Endothelial cell of umbilical vein (primary cell): ENCODE measurements at regions not wholly inside any gene's neighbourhood (a gene's known extent, or its start where the extent isn't known, plus 50 kb on each side); places are given as distances from the start of the nearest gene placed in this dataset.

Source experiments
- BruUV-seq: library from RNA; stranded (reverse); fragments of 400-500 nt; replicated peaks from 2 replicates; lab custom pipeline; 2021; lab: Mats Ljungman, UMichigan
- CTCF ChIA-PET: fragments of 300-600, 350-600 bp; sonication (Branson Sonifier 250); formaldehyde crosslinking; loops from one replicate; lab custom pipeline; 2021; ENCODE audit warnings: antibody characterized with exemption, inconsistent platforms; lab: Charles Lee
- POLR2A ChIA-PET: fragments of 300-600, 350-600 bp; sonication (Branson Sonifier 250); formaldehyde crosslinking; loops from one replicate; lab custom pipeline; 2021; ENCODE audit warnings: antibody characterized with exemption, inconsistent platforms; lab: Charles Lee
- DNase-seq: peaks from one replicate; pipeline ENCODE4 v3.0.0-alpha.2; 2011; ENCODE audit warnings: low read depth, low spot score
- FAIRE-seq: peaks from 2 replicates; lab custom pipeline; 2011; peaks lifted over from hg19 to GRCh38; lab: Jason Lieb, UNC
- H2AFZ ChIP-seq: 2 replicates; pipeline ENCODE4 v1.6.0; 2012; ENCODE audit warnings: low read depth, low read length, control low read depth, inconsistent platforms
- H3K27ac ChIP-seq: 2 replicates; pipeline ENCODE4 v1.5.1; 2011; ENCODE audit warnings: low read depth, mild to moderate bottlenecking, control low read depth, low read length, moderate library complexity; ENCODE audit not compliant: insufficient read depth
- H3K27me3 ChIP-seq, 2 experiments: 2 replicates each; pipeline versions ENCODE4 v1.6.0 to v1.6.1; 2011; ENCODE audit warnings: low read length in 2 of 2, mixed read lengths in 1 of 2; ENCODE audit not compliant: control insufficient read depth in 2 of 2, insufficient read depth in 2 of 2
- H3K36me3 ChIP-seq, 2 experiments: 2 replicates in 1 of 2; 3 replicates in 1 of 2; pipeline ENCODE4 v1.5.1; 2011; ENCODE audit warnings: low read length in 2 of 2, mild to moderate bottlenecking in 1 of 2, moderate library complexity in 1 of 2; ENCODE audit not compliant: control insufficient read depth in 2 of 2, insufficient read depth in 2 of 2; ENCODE audit errors: extremely low read depth in 1 of 2
- H3K4me1 ChIP-seq: 3 replicates; pipeline ENCODE4 v1.5.1; 2011; ENCODE audit warnings: mild to moderate bottlenecking, low read length; ENCODE audit not compliant: control insufficient read depth, insufficient read depth; ENCODE audit errors: extremely low read depth
- H3K4me2 ChIP-seq: 2 replicates; pipeline ENCODE4 v1.6.1; 2011; ENCODE audit warnings: low read length, control low read depth, mixed read lengths; ENCODE audit not compliant: insufficient read depth
- H3K4me3 ChIP-seq, 3 experiments: fragments of 200-600 bp in 1 of 3; sonication (generic), shearing (Covaris generic) in 1 of 3; replicated peaks in 1 of 3; 2 replicates each; pipeline ENCODE4 v1.5.1; 2011 to 2016; ENCODE audit warnings: control low read depth in 3 of 3, low read length in 3 of 3, mild to moderate bottlenecking in 2 of 3, inconsistent platforms in 1 of 3, low read depth in 1 of 3, moderate library complexity in 1 of 3; ENCODE audit not compliant: insufficient read depth in 1 of 3
- H3K79me2 ChIP-seq: 2 replicates; pipeline ENCODE4 v1.6.0; 2012; ENCODE audit warnings: low read length, inconsistent platforms; ENCODE audit not compliant: control insufficient read depth, insufficient read depth
- H3K9ac ChIP-seq: replicated peaks from 2 replicates; pipeline ENCODE3; 2011; ENCODE audit warnings: low read length, control low read depth; ENCODE audit not compliant: insufficient read depth; ENCODE audit errors: extremely low read depth
- H3K9me1 ChIP-seq: replicated peaks from 3 replicates; pipeline ENCODE4 v1.6.0; 2011; ENCODE audit warnings: mild to moderate bottlenecking, low read length; ENCODE audit not compliant: control insufficient read depth, insufficient read depth; ENCODE audit errors: extremely low read depth
- H3K9me3 ChIP-seq: replicated peaks from 2 replicates; pipeline ENCODE4 v1.5.1; 2012; ENCODE audit warnings: low read length, inconsistent platforms; ENCODE audit not compliant: control insufficient read depth, insufficient read depth
- H4K20me1 ChIP-seq: replicated peaks from 2 replicates; pipeline ENCODE3; 2011; ENCODE audit warnings: mild to moderate bottlenecking, low read length; ENCODE audit not compliant: control insufficient read depth, insufficient read depth; ENCODE audit errors: extremely low read depth
- CTCF ChIP-seq, 2 donors: IDR thresholded peaks; 1 replicate in 1 of 2; 2 replicates in 1 of 2; pipeline ENCODE4 v1.5.1; 2011; ENCODE audit warnings: low read length in 2 of 2, mild to moderate bottlenecking in 2 of 2, moderate library complexity in 2 of 2, control low read depth in 1 of 2, inconsistent platforms in 1 of 2, low read depth in 1 of 2; ENCODE audit not compliant: insufficient read depth in 1 of 2; ENCODE audit errors: extremely low read depth in 1 of 2
- EZH2 ChIP-seq: IDR thresholded peaks from 2 replicates; pipeline ENCODE4 v1.6.1; 2012; ENCODE audit warnings: borderline replicate concordance, low read depth, mild to moderate bottlenecking, moderate library complexity, low read length, inconsistent platforms; ENCODE audit not compliant: severe bottlenecking
- FOS ChIP-seq: IDR thresholded peaks from 2 replicates; pipeline ENCODE4 v1.6.1; 2011; ENCODE audit warnings: mild to moderate bottlenecking, low read length, moderate library complexity, borderline replicate concordance; ENCODE audit not compliant: insufficient read depth
- GATA2 ChIP-seq: IDR thresholded peaks from 2 replicates; pipeline ENCODE4 v1.7.0; 2011; ENCODE audit warnings: low read depth, mild to moderate bottlenecking, moderate library complexity, mixed read lengths, low read length; ENCODE audit not compliant: insufficient read length, insufficient read depth
- JUN ChIP-seq: IDR thresholded peaks from 2 replicates; pipeline ENCODE4 v1.6.1; 2011; ENCODE audit warnings: borderline replicate concordance, low read depth; ENCODE audit not compliant: insufficient read length, insufficient read depth
- MAX ChIP-seq: IDR thresholded peaks from 2 replicates; pipeline ENCODE4 v1.6.1; 2011; ENCODE audit not compliant: insufficient read depth, insufficient read length
- MYC ChIP-seq: IDR thresholded peaks from one replicate; pipeline ENCODE4 v1.6.1; 2011; ENCODE audit warnings: mild to moderate bottlenecking, low read depth, low read length
- POLR2A ChIP-seq: IDR thresholded peaks from 2 replicates; pipeline ENCODE4 v1.6.1; 2012; ENCODE audit warnings: low read depth, mild to moderate bottlenecking, control low read depth, low read length
- POLR2AphosphoS5 ChIP-seq: IDR thresholded peaks from 2 replicates; pipeline ENCODE4 v1.6.1; 2012; ENCODE audit warnings: low read depth, mild to moderate bottlenecking, control low read depth, low read length, moderate library complexity; ENCODE audit not compliant: insufficient read depth
- dilution Hi-C: fragments of 300-500 bp; cut with MboI; formaldehyde crosslinking; loops from one replicate; pipeline ENCODE4 v1.15.0; 2019; ENCODE audit warnings: low sequenced_read_pairs; ENCODE audit not compliant: extremely low pct_ligation_motif_present
- intact Hi-C: fragments of 100-400 bp; cut with micrococcal nuclease; formaldehyde crosslinking; loops from one replicate; pipeline ENCODE4 v1.10.0; 2022

GRCh38 chr19:30688696-30689095 is 316.5 kb downstream of the ZNF536 start:
- no peak for DNase-seq
- Histone ChIP-seq H3K9me3 (no peaks in the 10 kb centered on the region), H3K4me1 (no peaks in the 10 kb centered on the region), H3K79me2 (no peaks in the 10 kb centered on the region), H3K27me3 (no peaks in the 10 kb centered on the region), H4K20me1 (no peaks in the 10 kb centered on the region), H3K4me2 (no peak overlapping the region), H3K9me1 (no peaks in the 10 kb centered on the region), H3K4me3 (no peak overlapping the region), H3K36me3 (no peaks in the 10 kb centered on the region), H3K9ac (no peak overlapping the region), H3K27ac (no peak overlapping the region), H2AFZ (no peak overlapping the region)
- BruUV-seq, result no TSS peak
- intact Hi-C loops, result no loop called here
- TF ChIP-seq CTCF (IDR thresholded peaks at IDR 0.05; ENCODE audit: extremely low read depth in 1 of 2, insufficient read depth in 1 of 2, low read depth in 1 of 2, low read length in 2 of 2) (no peak), EZH2 (no peak), GATA2 (no peak), MAX (no peak), POLR2A (no peak), POLR2AphosphoS5 (no peak), MYC (no peak), FOS (no peak), JUN (no peak)
- ChIA-PET POLR2A (interaction anchor here (0.7 kb wide), 1 partner anchor 33 kb away, joined by 3 read pairs; no protein-coding TSS in a partner anchor), CTCF (interaction anchor here (1.1 kb wide), 1 partner anchor 19 kb away, joined by 4 read pairs; no protein-coding TSS in a partner anchor)
- dilution Hi-C loops, result no loop called here
- FAIRE-seq, result no peak
